LNCaP clone FGC (cell line): ENCODE measurements at regions not wholly inside any gene's neighbourhood (a gene's known extent, or its start where the extent isn't known, plus 50 kb on each side); places are given as distances from the start of the nearest gene placed in this dataset.

ENCODE experiments used
- DNase-seq: peaks from one replicate; pipeline ENCODE4 v3.0.0-alpha.2; 2011; ENCODE audit warnings: low read depth
- H3K4me3 ChIP-seq: 2 replicates; pipeline ENCODE4 v1.5.1; 2011; ENCODE audit warnings: mild to moderate bottlenecking, low read depth, low read length, control low read depth
- TF ChIP-seq, protein P1 (sequence below): IDR thresholded peaks from 2 replicates; pipeline ENCODE4 v1.5.1; 2012; ENCODE audit warnings: mild to moderate bottlenecking; ENCODE audit not compliant: control insufficient read depth, insufficient read depth; ENCODE audit errors: extremely low read depth

DNA sequence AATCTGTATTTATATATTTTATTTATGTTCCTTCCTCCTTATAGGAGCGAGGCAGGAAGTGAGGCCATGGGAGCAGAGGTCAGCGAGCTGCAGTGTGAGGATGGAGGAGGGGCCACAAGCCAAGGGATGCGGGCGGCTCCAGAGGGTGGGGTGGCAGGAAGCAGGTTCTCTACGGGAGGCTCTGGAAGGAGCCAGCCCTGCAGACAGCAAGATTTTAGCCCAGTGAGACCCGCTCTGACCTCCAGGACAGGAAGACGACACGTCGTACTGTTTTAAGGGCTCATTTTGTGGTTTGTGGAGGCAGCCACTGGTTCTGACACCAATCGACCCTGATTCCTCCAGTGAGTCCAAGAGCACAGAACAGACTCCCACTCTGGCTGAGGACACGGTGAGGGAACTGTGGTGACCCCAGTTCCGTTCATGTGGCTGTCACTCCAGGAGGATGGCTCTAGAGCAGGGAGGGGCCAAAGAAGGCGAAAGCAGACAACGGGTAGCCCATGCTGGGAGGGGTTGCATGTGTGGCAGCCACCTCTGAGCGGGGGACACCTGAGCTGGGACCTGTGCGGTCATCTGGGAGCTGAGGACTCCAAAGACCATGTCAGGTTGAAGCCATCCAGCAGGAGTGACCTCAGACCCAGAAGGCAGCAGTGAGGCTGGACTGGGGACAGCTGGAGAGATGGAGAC, 100.1 kb upstream of the BHLHE23 start:
- TF ChIP-seq, protein P1, sequence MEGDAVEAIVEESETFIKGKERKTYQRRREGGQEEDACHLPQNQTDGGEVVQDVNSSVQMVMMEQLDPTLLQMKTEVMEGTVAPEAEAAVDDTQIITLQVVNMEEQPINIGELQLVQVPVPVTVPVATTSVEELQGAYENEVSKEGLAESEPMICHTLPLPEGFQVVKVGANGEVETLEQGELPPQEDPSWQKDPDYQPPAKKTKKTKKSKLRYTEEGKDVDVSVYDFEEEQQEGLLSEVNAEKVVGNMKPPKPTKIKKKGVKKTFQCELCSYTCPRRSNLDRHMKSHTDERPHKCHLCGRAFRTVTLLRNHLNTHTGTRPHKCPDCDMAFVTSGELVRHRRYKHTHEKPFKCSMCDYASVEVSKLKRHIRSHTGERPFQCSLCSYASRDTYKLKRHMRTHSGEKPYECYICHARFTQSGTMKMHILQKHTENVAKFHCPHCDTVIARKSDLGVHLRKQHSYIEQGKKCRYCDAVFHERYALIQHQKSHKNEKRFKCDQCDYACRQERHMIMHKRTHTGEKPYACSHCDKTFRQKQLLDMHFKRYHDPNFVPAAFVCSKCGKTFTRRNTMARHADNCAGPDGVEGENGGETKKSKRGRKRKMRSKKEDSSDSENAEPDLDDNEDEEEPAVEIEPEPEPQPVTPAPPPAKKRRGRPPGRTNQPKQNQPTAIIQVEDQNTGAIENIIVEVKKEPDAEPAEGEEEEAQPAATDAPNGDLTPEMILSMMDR: no peak
- DNase-seq: no peak

DNA sequence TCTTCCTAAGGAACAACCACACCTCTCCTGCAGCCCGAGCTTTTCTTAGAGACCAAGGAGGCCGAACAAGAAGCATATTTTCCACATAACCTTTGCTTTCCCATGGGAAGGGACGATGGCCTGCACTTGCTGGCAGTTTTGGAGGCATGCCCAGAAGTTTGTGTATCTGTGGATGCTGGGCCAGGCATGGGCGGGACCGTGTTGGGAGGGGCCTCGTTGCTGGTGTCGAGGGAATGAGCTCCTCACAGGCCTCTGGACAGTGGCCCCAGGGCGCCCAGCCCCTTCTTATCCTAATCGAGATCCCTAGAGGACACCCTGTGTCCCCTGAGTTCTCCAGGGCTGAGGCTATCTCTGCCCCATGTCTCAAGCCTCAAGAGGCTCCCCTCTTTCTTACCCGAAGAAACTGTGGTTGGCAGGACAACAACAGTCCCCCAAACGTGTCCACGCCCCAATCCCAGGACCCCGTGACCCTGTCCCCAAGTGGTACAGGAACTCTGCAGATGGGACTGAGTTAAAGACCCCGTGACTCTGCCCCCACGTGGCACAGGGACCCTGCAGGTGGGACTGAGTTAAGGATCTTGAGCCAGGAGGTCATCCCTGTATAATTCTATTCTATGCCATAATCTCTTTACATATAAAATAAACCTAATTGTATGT, 99.5 kb upstream of the BHLHE23 start:
- DNase-seq: peak; percentile 56
- TF ChIP-seq, protein P1: no peak
- H3K4me3 ChIP-seq: no peak overlapping the region

More for the DNA sequence above, 100.1 kb upstream of the BHLHE23 start:
- no peak overlapping the region for H3K4me3 ChIP-seq

DNA sequence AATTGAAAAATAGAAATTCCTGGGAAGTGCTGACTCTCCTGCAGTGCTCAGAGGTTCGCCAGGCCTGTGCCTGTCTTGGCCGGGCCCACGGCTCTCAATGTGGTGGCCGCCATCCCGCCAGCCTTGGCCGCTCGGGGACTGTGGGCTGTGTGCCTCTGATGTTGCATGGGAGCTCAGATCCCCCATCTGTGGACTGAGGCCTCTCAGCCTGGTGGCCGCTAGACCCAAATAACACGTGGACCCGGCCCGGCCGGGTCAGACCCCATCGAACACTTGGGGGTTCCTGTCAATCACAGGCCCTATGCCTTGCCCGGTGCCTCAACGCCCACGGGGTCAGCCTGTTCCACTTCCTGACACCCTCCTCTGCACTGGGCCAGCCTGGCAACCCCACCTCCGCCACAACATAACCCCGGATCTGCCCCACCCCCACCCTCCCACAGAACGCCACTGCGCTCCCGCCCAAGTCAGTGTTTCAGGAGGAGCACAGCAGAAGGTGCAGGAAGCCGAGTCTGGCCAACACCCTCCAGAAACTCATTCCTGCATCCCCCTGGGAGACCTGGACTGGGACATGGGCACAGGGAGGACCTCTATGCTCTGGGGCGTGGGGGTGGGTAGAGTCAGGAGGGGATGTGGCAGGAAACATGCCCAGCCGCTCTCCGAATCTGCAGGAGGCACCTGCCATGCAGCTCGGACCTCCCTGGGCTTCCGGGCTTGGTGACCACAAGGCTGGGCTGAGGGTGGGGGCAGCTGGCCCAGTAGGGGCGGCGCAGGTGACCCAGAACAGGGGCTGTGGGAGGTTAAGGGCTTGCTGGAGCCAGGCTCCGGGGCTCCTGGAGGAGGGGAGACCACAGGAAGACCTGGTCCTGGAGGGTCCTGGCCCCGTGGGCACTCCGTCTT, 98.7 kb upstream of the BHLHE23 start:
- H3K4me3 ChIP-seq: no peak overlapping the region

DNA sequence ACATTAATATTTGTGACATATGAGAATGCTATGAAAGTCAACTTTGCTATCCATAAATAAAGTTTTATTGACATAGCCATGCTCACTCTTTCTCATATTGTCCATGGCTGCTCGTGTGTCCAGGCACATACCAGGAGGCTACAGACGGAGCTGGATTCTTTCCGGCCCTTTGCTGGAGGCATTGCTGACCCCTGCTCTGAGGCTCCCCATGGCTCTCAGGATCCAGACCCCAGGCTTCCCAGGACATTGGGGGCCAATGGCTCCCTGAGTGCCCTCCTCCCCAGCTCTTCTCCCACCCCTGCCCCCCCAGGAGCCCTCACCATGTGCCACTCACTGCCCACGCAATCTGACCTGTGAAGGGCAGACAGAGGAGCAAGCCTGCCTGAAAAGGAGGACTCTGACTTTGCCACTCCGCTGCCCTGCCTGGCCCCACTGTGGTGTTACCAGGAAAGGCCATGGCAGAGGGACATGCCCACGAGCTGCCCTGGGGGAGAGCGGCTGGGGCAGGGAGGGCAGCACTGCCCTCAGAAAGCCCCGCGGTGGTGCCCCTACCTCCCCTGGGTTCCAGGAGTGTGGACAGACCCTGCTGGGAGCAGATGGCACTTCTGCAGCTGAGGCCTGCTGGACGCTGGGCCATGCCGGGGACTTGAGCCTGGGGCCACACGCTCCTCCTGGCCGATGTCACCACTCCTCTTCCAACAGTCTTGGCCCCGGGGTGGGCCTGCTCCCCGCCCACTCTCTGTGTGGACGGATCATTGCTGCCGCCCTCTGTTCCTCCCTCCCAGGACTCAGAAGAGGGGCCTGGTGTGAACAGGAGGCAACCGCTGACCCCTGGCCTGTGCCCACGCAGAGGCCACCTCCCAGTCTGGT, 97.8 kb upstream of the BHLHE23 start:
- TF ChIP-seq, protein P1: no peak
- H3K4me3 ChIP-seq: no peak overlapping the region
- DNase-seq: no peak

More for the DNA sequence above, 98.7 kb upstream of the BHLHE23 start:
- DNase-seq: no peak
- TF ChIP-seq, protein P1: no peak

DNA sequence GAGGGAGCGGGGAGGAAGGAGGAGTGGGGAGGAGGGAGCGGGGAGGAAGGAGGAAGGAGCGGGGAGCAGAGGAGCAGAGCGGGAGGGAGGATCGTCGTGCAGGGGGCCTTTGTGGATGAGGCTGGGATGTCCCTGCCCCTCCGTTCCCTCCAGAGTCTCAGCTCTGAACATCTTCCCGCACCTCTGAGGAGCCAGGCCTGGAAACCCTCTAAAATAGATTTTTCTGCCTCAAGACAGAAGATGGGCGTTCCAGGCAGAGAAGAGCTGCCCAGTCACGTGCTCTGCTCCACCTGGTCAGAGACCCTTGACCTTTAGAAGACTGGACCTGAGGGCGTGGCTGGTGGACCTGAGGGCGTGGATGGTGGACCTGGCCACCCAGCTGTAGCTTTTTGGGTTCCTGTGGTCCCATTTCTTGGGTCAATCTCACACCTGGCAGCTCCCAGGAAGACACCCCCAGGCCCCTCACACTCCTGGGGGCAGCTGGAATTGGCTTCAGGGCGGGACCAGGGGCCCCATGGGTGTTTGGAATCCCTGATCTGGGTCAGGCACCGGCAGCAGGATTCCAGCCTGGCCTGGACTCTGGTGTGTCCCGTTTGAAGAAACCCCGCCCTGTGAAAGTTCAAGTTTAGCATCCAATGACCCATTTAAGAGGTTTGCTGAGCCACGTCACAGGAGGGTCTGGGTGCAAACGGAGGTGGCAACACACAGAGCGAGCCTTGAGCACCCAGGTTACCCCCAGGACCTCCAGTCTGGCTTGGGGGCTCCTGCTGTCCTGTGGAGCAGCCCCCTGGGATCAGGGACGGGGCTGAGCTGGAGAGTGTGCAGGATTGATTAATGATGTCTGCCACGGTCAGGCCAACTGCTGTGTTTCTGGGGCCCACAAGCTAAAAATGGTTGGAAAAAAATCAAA, 96.9 kb upstream of the BHLHE23 start:
- DNase-seq: no peak
- TF ChIP-seq, protein P1: no peak
- H3K4me3 ChIP-seq: no peak overlapping the region
